ENCODE measurements at regions not wholly inside any gene's neighbourhood (a gene's known extent, or its start where the extent isn't known, plus 50 kb on each side); places are given as distances from the start of the nearest gene placed in this dataset.

GRCh38 chr3:153731071-153731470 is 390.1 kb upstream of the ARHGEF26 start:
- intact Hi-C loops (cut with micrococcal nuclease; ENCODE audit: unreplicated experiment) = no loop called here
- Histone ChIP-seq H3K36me3 (ENCODE audit: insufficient read depth, low read length, poor library complexity, severe bottlenecking) (no peaks in the 10 kb centered on the region), H3K27ac (ENCODE audit: low read depth, low read length, poor library complexity, severe bottlenecking) (no peak overlapping the region), H3K9me3 (ENCODE audit: low read depth, low read length, poor library complexity, severe bottlenecking) (no peaks in the 10 kb centered on the region), H3K4me1 (ENCODE audit: insufficient read depth, low read length, poor library complexity, severe bottlenecking) (no peaks in the 10 kb centered on the region), H3K4me3 (ENCODE audit: low read depth, low read length, poor library complexity, severe bottlenecking) (no peak overlapping the region), H3K27me3 (replicated peaks; ENCODE audit: insufficient read depth, low read depth, low read length, poor library complexity) (no peaks in the 10 kb centered on the region)
- CTCF ChIA-PET = no interaction called here
- TF ChIP-seq EZH2 (IDR thresholded peaks at IDR 0.05; ENCODE audit: borderline replicate concordance, low read depth, low read length, poor library complexity, severe bottlenecking) (no peak), CTCF (conservative IDR thresholded peaks at IDR 0.05; ENCODE audit: low read depth, low read length) (no peak)
- POLR2A ChIA-PET (ENCODE audit: low non-redundant PET) = no interaction called here
- DNase-seq (ENCODE audit: low spot score) = no peak
- BruUV-seq (replicated peaks) = no TSS peak

- Histone ChIP-seq H3K4me1 (ENCODE audit: insufficient read depth, low read length, poor library complexity, severe bottlenecking) (no peaks in the 10 kb centered on the region), H3K27me3 (replicated peaks; ENCODE audit: insufficient read depth, low read depth, low read length, poor library complexity) (no peaks in the 10 kb centered on the region), H3K36me3 (ENCODE audit: insufficient read depth, low read length, poor library complexity, severe bottlenecking) (no peaks in the 10 kb centered on the region), H3K9me3 (ENCODE audit: low read depth, low read length, poor library complexity, severe bottlenecking) (no peaks in the 10 kb centered on the region), H3K4me3 (ENCODE audit: low read depth, low read length, poor library complexity, severe bottlenecking) (no peak overlapping the region), H3K27ac (ENCODE audit: low read depth, low read length, poor library complexity, severe bottlenecking) (no peak overlapping the region)
- intact Hi-C loops (cut with micrococcal nuclease; ENCODE audit: unreplicated experiment) = no loop called here
- ChIA-PET CTCF (no interaction called here), POLR2A (ENCODE audit: low non-redundant PET) (interaction anchor here (0.6 kb wide), 1 partner anchor 164 kb away, joined by 3 read pairs; no protein-coding TSS in a partner anchor)
- no peak for DNase-seq (ENCODE audit: low spot score)
- TF ChIP-seq CTCF (conservative IDR thresholded peaks at IDR 0.05; ENCODE audit: low read depth, low read length) = no peak
- no peak for TF ChIP-seq EZH2 (IDR thresholded peaks at IDR 0.05; ENCODE audit: borderline replicate concordance, low read depth, low read length, poor library complexity, severe bottlenecking)
- BruUV-seq (replicated peaks) = no TSS peak
Measured at GRCh38 chr3:153734777-153735551, 386.2 kb upstream of the ARHGEF26 start.

- H3K36me3 ChIP-seq (ENCODE audit: insufficient read depth, low read length, poor library complexity, severe bottlenecking) = no peaks in the 10 kb centered on the region
- H3K27ac ChIP-seq (ENCODE audit: low read depth, low read length, poor library complexity, severe bottlenecking) = no peak overlapping the region
- intact Hi-C loops (cut with micrococcal nuclease; ENCODE audit: unreplicated experiment) = no loop called here
- H3K27me3 ChIP-seq (replicated peaks; ENCODE audit: insufficient read depth, low read depth, low read length, poor library complexity) = no peaks in the 10 kb centered on the region
- CTCF ChIA-PET = no interaction called here
- BruUV-seq (replicated peaks) = no TSS peak
- no peak for DNase-seq (ENCODE audit: low spot score)
- H3K9me3 ChIP-seq (ENCODE audit: low read depth, low read length, poor library complexity, severe bottlenecking) = no peaks in the 10 kb centered on the region
- POLR2A ChIA-PET (ENCODE audit: low non-redundant PET) = no interaction called here
- TF ChIP-seq EZH2 (IDR thresholded peaks at IDR 0.05; ENCODE audit: borderline replicate concordance, low read depth, low read length, poor library complexity, severe bottlenecking) (no peak), CTCF (conservative IDR thresholded peaks at IDR 0.05; ENCODE audit: low read depth, low read length) (no peak)
- no peak overlapping the region for H3K4me3 ChIP-seq (ENCODE audit: low read depth, low read length, poor library complexity, severe bottlenecking)
- H3K4me1 ChIP-seq (ENCODE audit: insufficient read depth, low read length, poor library complexity, severe bottlenecking) = no peaks in the 10 kb centered on the region
Measured at GRCh38 chr3:153740109-153740508, 381.1 kb upstream of the ARHGEF26 start.
